HCT116 (cell line): ENCODE measurements at regions not wholly inside any gene's neighbourhood (a gene's known extent, or its start where the extent isn't known, plus 50 kb on each side); places are given as distances from the start of the nearest gene placed in this dataset.

Experiments
- CBX3 ChIP-seq: IDR thresholded peaks from 2 replicates; pipeline ENCODE4 v1.6.1; 2012; ENCODE audit warnings: low read depth
- CEBPB ChIP-seq: IDR thresholded peaks from 2 replicates; pipeline ENCODE4 v1.6.1; 2012; ENCODE audit warnings: low read depth
- JUND ChIP-seq: IDR thresholded peaks from 2 replicates; pipeline ENCODE4 v1.6.1; 2012
- POLR2A ChIP-seq: IDR thresholded peaks from 2 replicates; pipeline ENCODE4 v1.7.0; 2011; ENCODE audit warnings: borderline replicate concordance; ENCODE audit not compliant: insufficient read depth, insufficient read length; ENCODE audit errors: extremely low read depth
- POLR2AphosphoS5 ChIP-seq: IDR thresholded peaks from 2 replicates; pipeline ENCODE4 v1.6.1; 2011; ENCODE audit warnings: mild to moderate bottlenecking, low read depth, low read length, moderate library complexity
- SIN3A ChIP-seq: IDR thresholded peaks from 2 replicates; pipeline ENCODE4 v1.6.1; 2012; ENCODE audit warnings: low read depth
- ZNF274 ChIP-seq: fragments of 200-500 bp; sonication (Bioruptor generic); IDR thresholded peaks from 2 replicates; pipeline ENCODE4 v1.6.1; 2014; ENCODE audit warnings: mild to moderate bottlenecking, low read depth, low read length, inconsistent platforms
- TF ChIP-seq, protein P1 (sequence below), 3 experiments: fragments of 200-600 bp in 1 of 3; sonication (generic) in 1 of 3; IDR thresholded peaks in 2 of 3; conservative IDR thresholded peaks in 1 of 3; 2 replicates each; pipeline ENCODE4 v1.5.1; 2012 to 2017; ENCODE audit warnings: low read depth in 2 of 3, low read length in 2 of 3, antibody characterized with exemption in 1 of 3, borderline replicate concordance in 1 of 3, control low read depth in 1 of 3, mild to moderate bottlenecking in 1 of 3, mixed read lengths in 1 of 3, mixed run types in 1 of 3, moderate library complexity in 1 of 3; ENCODE audit not compliant: insufficient read depth in 1 of 3

DNA sequence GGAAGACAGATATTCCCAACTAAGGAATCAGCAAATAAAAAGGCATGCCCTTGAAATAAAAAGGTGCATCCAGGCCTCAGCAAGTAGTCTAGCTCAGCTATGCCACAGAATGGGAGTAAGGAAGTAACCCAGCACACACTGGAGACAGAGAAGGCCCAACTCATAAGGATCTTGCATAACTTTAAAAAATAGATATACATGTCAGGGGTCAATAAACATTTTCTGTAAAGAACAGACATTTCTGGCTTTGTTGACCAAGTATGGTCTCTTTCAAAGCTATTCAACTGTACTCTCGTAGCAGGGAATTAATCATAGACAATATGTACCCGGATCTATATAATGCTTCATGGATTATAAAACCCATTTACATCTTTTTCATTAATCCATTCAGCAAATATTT lies 449.3 kb downstream of the TAFA4 start:
- TF ChIP-seq, protein P1, sequence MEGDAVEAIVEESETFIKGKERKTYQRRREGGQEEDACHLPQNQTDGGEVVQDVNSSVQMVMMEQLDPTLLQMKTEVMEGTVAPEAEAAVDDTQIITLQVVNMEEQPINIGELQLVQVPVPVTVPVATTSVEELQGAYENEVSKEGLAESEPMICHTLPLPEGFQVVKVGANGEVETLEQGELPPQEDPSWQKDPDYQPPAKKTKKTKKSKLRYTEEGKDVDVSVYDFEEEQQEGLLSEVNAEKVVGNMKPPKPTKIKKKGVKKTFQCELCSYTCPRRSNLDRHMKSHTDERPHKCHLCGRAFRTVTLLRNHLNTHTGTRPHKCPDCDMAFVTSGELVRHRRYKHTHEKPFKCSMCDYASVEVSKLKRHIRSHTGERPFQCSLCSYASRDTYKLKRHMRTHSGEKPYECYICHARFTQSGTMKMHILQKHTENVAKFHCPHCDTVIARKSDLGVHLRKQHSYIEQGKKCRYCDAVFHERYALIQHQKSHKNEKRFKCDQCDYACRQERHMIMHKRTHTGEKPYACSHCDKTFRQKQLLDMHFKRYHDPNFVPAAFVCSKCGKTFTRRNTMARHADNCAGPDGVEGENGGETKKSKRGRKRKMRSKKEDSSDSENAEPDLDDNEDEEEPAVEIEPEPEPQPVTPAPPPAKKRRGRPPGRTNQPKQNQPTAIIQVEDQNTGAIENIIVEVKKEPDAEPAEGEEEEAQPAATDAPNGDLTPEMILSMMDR (IDR thresholded peaks at IDR 0.05 in 2 of 3, conservative IDR thresholded peaks at IDR 0.05 in 1 of 3; ENCODE audit: borderline replicate concordance in 1 of 3, insufficient read depth in 1 of 3, low read depth in 2 of 3, low read length in 2 of 3) = no peak
- TF ChIP-seq CBX3 = no peak
- TF ChIP-seq POLR2A = no peak
- TF ChIP-seq SIN3A = no peak
- no peak for TF ChIP-seq POLR2AphosphoS5
- TF ChIP-seq CEBPB = no peak
- TF ChIP-seq JUND = no peak
- TF ChIP-seq ZNF274 = no peak
